Loucy (cell line): ENCODE measurements at regions not wholly inside any gene's neighbourhood (a gene's known extent, or its start where the extent isn't known, plus 50 kb on each side); places are given as distances from the start of the nearest gene placed in this dataset.

Experiments used
- H2AFZ ChIP-seq: fragments of 200-600 bp; sonication (generic); 2 replicates; pipeline ENCODE4 v1.6.0; 2016; ENCODE audit warnings: antibody characterized with exemption, mild to moderate bottlenecking, low read length, moderate library complexity
- H3F3A ChIP-seq: fragments of 200-600 bp; 2 replicates; pipeline ENCODE4 v1.6.0; 2016; ENCODE audit warnings: antibody characterized with exemption, low read depth, mild to moderate bottlenecking
- H3K27me3 ChIP-seq: fragments of 200-600 bp; sonication (generic); 2 replicates; pipeline ENCODE4 v1.6.1; 2014; ENCODE audit warnings: low read length, mild to moderate bottlenecking; ENCODE audit not compliant: insufficient read depth, poor library complexity, severe bottlenecking
- H3K36me3 ChIP-seq: fragments of 200-600 bp; sonication (generic); 2 replicates; pipeline ENCODE4 v1.6.1; 2016; ENCODE audit warnings: low read length; ENCODE audit not compliant: insufficient read depth
- H3K4me1 ChIP-seq: fragments of 200-600 bp; sonication (generic); 2 replicates; pipeline ENCODE4 v1.5.1; 2014; ENCODE audit warnings: low read length, mild to moderate bottlenecking; ENCODE audit not compliant: insufficient read depth, poor library complexity, severe bottlenecking
- H3K4me2 ChIP-seq: fragments of 200-600 bp; sonication (generic); 2 replicates; pipeline ENCODE4 v1.6.0; 2014; ENCODE audit warnings: antibody characterized with exemption, low read length, low read depth, mild to moderate bottlenecking; ENCODE audit not compliant: poor library complexity, severe bottlenecking
- H3K4me3 ChIP-seq: fragments of 200-600 bp; sonication (generic); 2 replicates; pipeline ENCODE4 v1.5.1; 2014; ENCODE audit warnings: low read length, mild to moderate bottlenecking, mixed read lengths; ENCODE audit not compliant: poor library complexity, severe bottlenecking
- H3K79me2 ChIP-seq: fragments of 200-600 bp; sonication (generic); 2 replicates; pipeline ENCODE4 v1.6.1; 2014; ENCODE audit warnings: low read length; ENCODE audit not compliant: insufficient read depth
- H3K9ac ChIP-seq: fragments of 200-600 bp; sonication (generic); 2 replicates; pipeline ENCODE4 v1.6.0; 2014; ENCODE audit warnings: mild to moderate bottlenecking, low read depth, low read length, moderate library complexity; ENCODE audit not compliant: poor library complexity, severe bottlenecking
- H3K9me2 ChIP-seq: fragments of 200-600 bp; sonication (generic); replicated peaks from 2 replicates; pipeline ENCODE4 v1.6.1; 2016; ENCODE audit warnings: low read depth, low read length, mixed read lengths
- H3K9me3 ChIP-seq: fragments of 200-600 bp; sonication (generic); 2 replicates; pipeline ENCODE4 v1.6.1; 2014; ENCODE audit warnings: mild to moderate bottlenecking, antibody characterized with exemption, low read length, low read depth; ENCODE audit not compliant: insufficient read depth
- H4K20me1 ChIP-seq: fragments of 200-600 bp; sonication (generic); 2 replicates; pipeline ENCODE4 v1.6.0; 2014; ENCODE audit warnings: antibody characterized with exemption, low read length, mild to moderate bottlenecking; ENCODE audit not compliant: insufficient read depth, poor library complexity, severe bottlenecking
- EZH2phosphoT487 ChIP-seq: fragments of 200-600 bp; IDR thresholded peaks from 2 replicates; pipeline ENCODE4 v1.6.1; 2018; ENCODE audit warnings: antibody characterized with exemption, mild to moderate bottlenecking, moderate library complexity, borderline replicate concordance
- TF ChIP-seq, protein P1 (sequence below): fragments of 200-600 bp; sonication (generic); conservative IDR thresholded peaks from 2 replicates; pipeline ENCODE4 v1.5.1; 2014; ENCODE audit warnings: mild to moderate bottlenecking, antibody characterized with exemption, low read length

DNA sequence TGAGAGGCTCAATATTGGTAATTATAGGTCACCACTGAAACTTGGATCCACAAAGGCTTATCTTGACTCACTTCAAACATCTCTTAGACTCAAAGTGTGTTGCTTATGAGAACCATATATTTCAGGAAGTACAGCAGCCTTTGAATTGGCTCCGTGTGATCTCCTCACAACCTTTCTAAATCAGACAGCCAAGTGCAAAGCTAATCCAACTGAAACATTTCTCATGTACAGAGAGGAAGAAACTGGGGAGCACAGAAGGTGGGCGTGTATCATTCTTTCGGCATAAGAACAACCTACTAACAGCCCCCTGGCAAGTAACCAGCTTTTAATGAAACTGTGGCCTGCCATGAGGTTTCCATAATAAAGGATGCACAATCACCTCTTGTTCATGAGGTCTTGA, 109.4 kb downstream of the MBL2 start:
- H3F3A ChIP-seq, result no peaks in the 10 kb centered on the region
- no peaks in the 10 kb centered on the region for H4K20me1 ChIP-seq
- no peaks in the 10 kb centered on the region for H3K36me3 ChIP-seq
- TF ChIP-seq EZH2phosphoT487, result no peak
- TF ChIP-seq, protein P1, sequence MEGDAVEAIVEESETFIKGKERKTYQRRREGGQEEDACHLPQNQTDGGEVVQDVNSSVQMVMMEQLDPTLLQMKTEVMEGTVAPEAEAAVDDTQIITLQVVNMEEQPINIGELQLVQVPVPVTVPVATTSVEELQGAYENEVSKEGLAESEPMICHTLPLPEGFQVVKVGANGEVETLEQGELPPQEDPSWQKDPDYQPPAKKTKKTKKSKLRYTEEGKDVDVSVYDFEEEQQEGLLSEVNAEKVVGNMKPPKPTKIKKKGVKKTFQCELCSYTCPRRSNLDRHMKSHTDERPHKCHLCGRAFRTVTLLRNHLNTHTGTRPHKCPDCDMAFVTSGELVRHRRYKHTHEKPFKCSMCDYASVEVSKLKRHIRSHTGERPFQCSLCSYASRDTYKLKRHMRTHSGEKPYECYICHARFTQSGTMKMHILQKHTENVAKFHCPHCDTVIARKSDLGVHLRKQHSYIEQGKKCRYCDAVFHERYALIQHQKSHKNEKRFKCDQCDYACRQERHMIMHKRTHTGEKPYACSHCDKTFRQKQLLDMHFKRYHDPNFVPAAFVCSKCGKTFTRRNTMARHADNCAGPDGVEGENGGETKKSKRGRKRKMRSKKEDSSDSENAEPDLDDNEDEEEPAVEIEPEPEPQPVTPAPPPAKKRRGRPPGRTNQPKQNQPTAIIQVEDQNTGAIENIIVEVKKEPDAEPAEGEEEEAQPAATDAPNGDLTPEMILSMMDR, result no peak
- H2AFZ ChIP-seq, result no peak overlapping the region
- peaks cover 2% of the 10 kb centered on the region; the same call in 1 of the 2 replicates for H3K9me3 ChIP-seq
- no peaks in the 10 kb centered on the region for H3K4me1 ChIP-seq
- no peak overlapping the region for H3K4me2 ChIP-seq
- H3K9ac ChIP-seq, result no peak overlapping the region
- H3K4me3 ChIP-seq, result no peak overlapping the region
- no peaks in the 10 kb centered on the region for H3K79me2 ChIP-seq
- H3K9me2 ChIP-seq, result no peaks in the 10 kb centered on the region
- H3K27me3 ChIP-seq, result no peaks in the 10 kb centered on the region

GRCh38 chr10:52664629-52665028, 108.0 kb downstream of the MBL2 start:
- Histone ChIP-seq H3K27me3 (no peaks in the 10 kb centered on the region), H3K9me2 (no peaks in the 10 kb centered on the region), H3K9me3 (peaks cover 2% of the 10 kb centered on the region; the same call in 1 of the 2 replicates), H3K9ac (no peak overlapping the region), H3K79me2 (no peaks in the 10 kb centered on the region), H2AFZ (no peak overlapping the region), H3K4me2 (no peak overlapping the region), H3K4me1 (no peaks in the 10 kb centered on the region), H4K20me1 (no peaks in the 10 kb centered on the region), H3K36me3 (no peaks in the 10 kb centered on the region), H3K4me3 (no peak overlapping the region), H3F3A (no peaks in the 10 kb centered on the region)
- TF ChIP-seq, protein P1, result no peak
- TF ChIP-seq EZH2phosphoT487, result no peak

GRCh38 chr10:52665821-52666220, 106.8 kb downstream of the MBL2 start:
- Histone ChIP-seq H3K4me1 (no peaks in the 10 kb centered on the region), H3K9ac (no peak overlapping the region), H3K9me3 (peaks cover 2% of the 10 kb centered on the region; the same call in 1 of the 2 replicates), H4K20me1 (no peaks in the 10 kb centered on the region), H3K4me2 (no peak overlapping the region), H3K27me3 (no peaks in the 10 kb centered on the region), H2AFZ (no peak overlapping the region), H3F3A (no peaks in the 10 kb centered on the region), H3K36me3 (no peaks in the 10 kb centered on the region), H3K4me3 (no peak overlapping the region), H3K79me2 (no peaks in the 10 kb centered on the region), H3K9me2 (no peaks in the 10 kb centered on the region)
- TF ChIP-seq EZH2phosphoT487, result no peak
- TF ChIP-seq, protein P1, result no peak
